ENCODE measurements at regions not wholly inside any gene's neighbourhood (a gene's known extent, or its start where the extent isn't known, plus 50 kb on each side); places are given as distances from the start of the nearest gene placed in this dataset.

GRCh38 chr15:62636823-62637573, 405.5 kb upstream of the TPM1 start:
- Histone ChIP-seq H3K27me3 (no peaks in the 10 kb centered on the region), H3K36me3 (replicated peaks in 1 of 2; ENCODE audit: insufficient read depth in 1 of 2, low read depth in 2 of 2) (no peaks in the 10 kb centered on the region), H3K27ac (no peak overlapping the region), H3K4me3 (no peak overlapping the region), H3K4me1 (no peaks in the 10 kb centered on the region), H3K9me3 (no peaks in the 10 kb centered on the region)
- ATAC-seq (no peak), DNase-seq (no peak)
- 61 to 63% methylated on average over 9 of the region's 9 CpGs for WGBS, 2 donors
- intact Hi-C loops (cut with DNase I), result no loop called here
- TF ChIP-seq CTCF (IDR thresholded peaks at IDR 0.05) (no peak), POLR2A (IDR thresholded peaks at IDR 0.05) (no peak)

GRCh38 chr15:62637574-62637897, 405.0 kb upstream of the TPM1 start:
- TF ChIP-seq POLR2A (IDR thresholded peaks at IDR 0.05) (no peak), CTCF (IDR thresholded peaks at IDR 0.05) (no peak)
- WGBS, 2 donors, result 73 to 82% methylated on average over 5 of the region's 5 CpGs
- Histone ChIP-seq H3K4me3 (no peak overlapping the region), H3K4me1 (no peaks in the 10 kb centered on the region), H3K9me3 (no peaks in the 10 kb centered on the region), H3K27ac (no peak overlapping the region), H3K27me3 (no peaks in the 10 kb centered on the region), H3K36me3 (replicated peaks in 1 of 2; ENCODE audit: insufficient read depth in 1 of 2, low read depth in 2 of 2) (no peaks in the 10 kb centered on the region)
- intact Hi-C loops (cut with DNase I), result no loop called here
- ATAC-seq (no peak), DNase-seq (no peak)

- no peaks in the 10 kb centered on the region for H3K4me1 ChIP-seq
- no peak overlapping the region for H3K4me3 ChIP-seq
- TF ChIP-seq POLR2A (IDR thresholded peaks at IDR 0.05), result no peak
- TF ChIP-seq CTCF (IDR thresholded peaks at IDR 0.05), result no peak
- 95 to 97% methylated on average over 8 of the region's 8 CpGs for WGBS, 2 donors
- intact Hi-C loops (cut with DNase I), result no loop called here
- H3K36me3 ChIP-seq (replicated peaks in 1 of 2; ENCODE audit: insufficient read depth in 1 of 2, low read depth in 2 of 2), result no peaks in the 10 kb centered on the region
- DNase-seq, result no peak
- no peak overlapping the region for H3K27ac ChIP-seq
- H3K9me3 ChIP-seq, result no peaks in the 10 kb centered on the region
- ATAC-seq, result no peak
- H3K27me3 ChIP-seq, result no peaks in the 10 kb centered on the region
Measured at GRCh38 chr15:62637950-62638619, 404.5 kb upstream of the TPM1 start.

GRCh38 chr15:62639432-62639831, 403.1 kb upstream of the TPM1 start:
- Histone ChIP-seq H3K27me3 (no peaks in the 10 kb centered on the region), H3K4me1 (no peaks in the 10 kb centered on the region), H3K9me3 (no peaks in the 10 kb centered on the region), H3K27ac (no peak overlapping the region), H3K4me3 (no peak overlapping the region), H3K36me3 (replicated peaks in 1 of 2; ENCODE audit: insufficient read depth in 1 of 2, low read depth in 2 of 2) (no peaks in the 10 kb centered on the region)
- DNase-seq (no peak), ATAC-seq (no peak)
- TF ChIP-seq POLR2A (IDR thresholded peaks at IDR 0.05) (no peak), CTCF (IDR thresholded peaks at IDR 0.05) (no peak)
- 87% methylated on average over 3 to 4 of the region's 4 CpGs for WGBS, 2 donors
- intact Hi-C loops (cut with DNase I), result no loop called here

Data from body of pancreas (tissue), 4 donors.